C4-2B (cell line): ENCODE measurements at regions not wholly inside any gene's neighbourhood (a gene's known extent, or its start where the extent isn't known, plus 50 kb on each side); places are given as distances from the start of the nearest gene placed in this dataset.
"Not testable (repeated sequence)": the region's sequence is repeated elsewhere in the genome, so short reads cannot be mapped to it uniquely, and the experiment has no call there.

Experiments
- H3K27ac ChIP-seq: fragments of 450-650 bp; 2 replicates; pipeline ENCODE4 v1.5.1; 2017
- CTCF ChIP-seq: fragments of 450-650 bp; conservative IDR thresholded peaks from 2 replicates; pipeline ENCODE4 v1.5.1; 2017; ENCODE audit warnings: mild to moderate bottlenecking
- ZFX ChIP-seq: fragments of 450-650 bp; IDR thresholded peaks from 2 replicates; pipeline ENCODE4 v1.6.1; 2017

- no peak for TF ChIP-seq ZFX
- no peak overlapping the region for H3K27ac ChIP-seq
Measured at GRCh38 chr5:37954561-37954960, 114.7 kb upstream of the GDNF start.

GRCh38 chr5:37951946-37952721 lies 112.3 kb upstream of the GDNF start:
- TF ChIP-seq CTCF = no peak
- no peak for TF ChIP-seq ZFX

GRCh38 chr5:37950436-37950835 lies 110.6 kb upstream of the GDNF start:
- H3K27ac ChIP-seq = no peak overlapping the region
- TF ChIP-seq ZFX = no peak
- TF ChIP-seq CTCF = no peak

More at GRCh38 chr5:37951946-37952721, 112.3 kb upstream of the GDNF start:
- no peak overlapping the region for H3K27ac ChIP-seq

GRCh38 chr5:37945446-37945845 lies 105.6 kb upstream of the GDNF start:
- H3K27ac ChIP-seq = no peak overlapping the region
- no peak for TF ChIP-seq ZFX
- TF ChIP-seq CTCF = no peak

- H3K27ac ChIP-seq = not testable (repeated sequence)
Measured at GRCh38 chr5:37943136-37943535, 103.3 kb upstream of the GDNF start.

- H3K27ac ChIP-seq = no peak overlapping the region
- TF ChIP-seq CTCF (no peak), ZFX (no peak)
Measured at GRCh38 chr5:37940931-37941623, 101.2 kb upstream of the GDNF start.

- TF ChIP-seq CTCF = no peak
- no peak for TF ChIP-seq ZFX
- no peak overlapping the region; the same call in 1 of the 2 replicates for H3K27ac ChIP-seq
Measured at GRCh38 chr5:37938861-37939260, 99.0 kb upstream of the GDNF start.

- TF ChIP-seq CTCF (no peak), ZFX (no peak)
- no peak overlapping the region; the same call in 1 of the 2 replicates for H3K27ac ChIP-seq
Measured at GRCh38 chr5:37938076-37938852, 98.4 kb upstream of the GDNF start.
